ENCODE measurements at regions not wholly inside any gene's neighbourhood (a gene's known extent, or its start where the extent isn't known, plus 50 kb on each side); places are given as distances from the start of the nearest gene placed in this dataset.

GRCh38 chr1:36537190-36537768, 54.6 kb upstream of the CSF3R start:
- no peak for ATAC-seq
- no peak overlapping the region for H3K4me3 ChIP-seq
- no peak overlapping the region for H3K4me2 ChIP-seq
- no peak for FAIRE-seq
- H3K27ac ChIP-seq = no peak overlapping the region
- WGBS (ENCODE audit: missing lambda C conversion rate) = 24% methylated on average over 2 of the region's 2 CpGs
- H3K9me3 ChIP-seq = no peaks in the 10 kb centered on the region
- POLR2A ChIA-PET = no interaction called here
- no peaks in the 10 kb centered on the region for H3K4me1 ChIP-seq
- no peak for DNase-seq (ENCODE audit: low read depth in 1 of 2, low spot score in 1 of 2)
- TF ChIP-seq HOXB5 (CRISPR knock-in tag; IDR thresholded peaks at IDR 0.05) (no peak), NPAS2 (CRISPR knock-in tag; IDR thresholded peaks at IDR 0.05; ENCODE audit: borderline replicate concordance) (no peak), NR3C1 (IDR thresholded peaks at IDR 0.05) (no peak), BHLHE40 (IDR thresholded peaks at IDR 0.05; ENCODE audit: low read depth, low read length) (no peak), FOSL2 (IDR thresholded peaks at IDR 0.05) (no peak), FOSL2 (CRISPR knock-in tag; IDR thresholded peaks at IDR 0.05) (no peak), SMC3 (IDR thresholded peaks at IDR 0.05) (no peak), CHD2 (IDR thresholded peaks at IDR 0.05; ENCODE audit: low read length, partially characterized antibody) (no peak), RCOR1 (IDR thresholded peaks at IDR 0.05; ENCODE audit: low read depth, low read length) (no peak), HOXA7 (CRISPR knock-in tag; IDR thresholded peaks at IDR 0.05) (no peak), RFX5 (IDR thresholded peaks at IDR 0.05) (no peak), JUNB (IDR thresholded peaks at IDR 0.05) (no peak), CBX2 (IDR thresholded peaks at IDR 0.05; ENCODE audit: borderline replicate concordance, low read depth) (no peak), CHD4 (IDR thresholded peaks at IDR 0.05; ENCODE audit: borderline replicate concordance) (no peak), TFCP2L1 (CRISPR knock-in tag; IDR thresholded peaks at IDR 0.05) (no peak), EHF (CRISPR knock-in tag; IDR thresholded peaks at IDR 0.05) (no peak), RAD21 (conservative IDR thresholded peaks at IDR 0.05 in 1 of 2, IDR thresholded peaks at IDR 0.05 in 1 of 2) (no peak), ZFP36 (IDR thresholded peaks at IDR 0.05; ENCODE audit: borderline replicate concordance, partially characterized antibody) (no peak)
- CTCF ChIA-PET = no interaction called here

- Histone ChIP-seq H3K4me3 (no peak overlapping the region), H3K27ac (no peak overlapping the region), H3K9me3 (no peaks in the 10 kb centered on the region), H3K4me2 (no peak overlapping the region), H3K4me1 (no peaks in the 10 kb centered on the region)
- 0% methylated on average over 1 of the region's 1 CpG for WGBS (ENCODE audit: missing lambda C conversion rate)
- no peak for FAIRE-seq
- ChIA-PET CTCF (interaction anchor here (1.0 kb wide), 1 partner anchor 18 kb away, joined by 3 read pairs; no protein-coding TSS in a partner anchor), POLR2A (no interaction called here)
- TF ChIP-seq ZNF302 (CRISPR knock-in tag; IDR thresholded peaks at IDR 0.05) = no peak
- no peak for TF ChIP-seq JUN (IDR thresholded peaks at IDR 0.05)
- TF ChIP-seq USF2 (IDR thresholded peaks at IDR 0.05) = no peak
- no peak for TF ChIP-seq ESRRA (IDR thresholded peaks at IDR 0.05; ENCODE audit: borderline replicate concordance, low read length)
- no peak for TF ChIP-seq JUNB (IDR thresholded peaks at IDR 0.05)
- TF ChIP-seq POLR2AphosphoS2 (conservative IDR thresholded peaks at IDR 0.05; ENCODE audit: low read length) = no peak
- no peak for TF ChIP-seq HEYL (CRISPR knock-in tag; IDR thresholded peaks at IDR 0.05)
- TF ChIP-seq NFE2L2 (conservative IDR thresholded peaks at IDR 0.05; ENCODE audit: low read length) = no peak
- no peak for TF ChIP-seq GATA3 (IDR thresholded peaks at IDR 0.05; ENCODE audit: borderline replicate concordance)
- TF ChIP-seq NPAS2 (CRISPR knock-in tag; IDR thresholded peaks at IDR 0.05; ENCODE audit: borderline replicate concordance) = no peak
- TF ChIP-seq KDM1A (IDR thresholded peaks at IDR 0.05; ENCODE audit: low read depth) = no peak
- TF ChIP-seq, protein P1, sequence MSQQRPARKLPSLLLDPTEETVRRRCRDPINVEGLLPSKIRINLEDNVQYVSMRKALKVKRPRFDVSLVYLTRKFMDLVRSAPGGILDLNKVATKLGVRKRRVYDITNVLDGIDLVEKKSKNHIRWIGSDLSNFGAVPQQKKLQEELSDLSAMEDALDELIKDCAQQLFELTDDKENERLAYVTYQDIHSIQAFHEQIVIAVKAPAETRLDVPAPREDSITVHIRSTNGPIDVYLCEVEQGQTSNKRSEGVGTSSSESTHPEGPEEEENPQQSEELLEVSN (IDR thresholded peaks at IDR 0.05; ENCODE audit: borderline replicate concordance, low read depth) = no peak
- no peak for TF ChIP-seq FOSB (CRISPR knock-in tag; IDR thresholded peaks at IDR 0.05)
- no peak for TF ChIP-seq MAX (IDR thresholded peaks at IDR 0.05)
- no peak for TF ChIP-seq FOXS1 (CRISPR knock-in tag; IDR thresholded peaks at IDR 0.05)
- no peak for TF ChIP-seq SMC3 (IDR thresholded peaks at IDR 0.05)
- no peak for TF ChIP-seq EHF (CRISPR knock-in tag; IDR thresholded peaks at IDR 0.05)
- TF ChIP-seq MAFK (IDR thresholded peaks at IDR 0.05; ENCODE audit: partially characterized antibody) = no peak
- ATAC-seq = no peak
- DNase-seq (ENCODE audit: low read depth in 1 of 2, low spot score in 1 of 2) = no peak
These were observed 54.0 kb upstream of the CSF3R start for GRCh38 chr1:36536727-36537126.

All from A549 (cell line).